Endothelial cell of umbilical vein (primary cell): ENCODE measurements at regions not wholly inside any gene's neighbourhood (a gene's known extent, or its start where the extent isn't known, plus 50 kb on each side); places are given as distances from the start of the nearest gene placed in this dataset.

Experiments used
- BruUV-seq: library from RNA; stranded (reverse); fragments of 400-500 nt; replicated peaks from 2 replicates; lab custom pipeline; 2021; lab: Mats Ljungman, UMichigan
- CTCF ChIA-PET: fragments of 300-600, 350-600 bp; sonication (Branson Sonifier 250); formaldehyde crosslinking; loops from one replicate; lab custom pipeline; 2021; ENCODE audit warnings: antibody characterized with exemption, inconsistent platforms; lab: Charles Lee
- POLR2A ChIA-PET: fragments of 300-600, 350-600 bp; sonication (Branson Sonifier 250); formaldehyde crosslinking; loops from one replicate; lab custom pipeline; 2021; ENCODE audit warnings: antibody characterized with exemption, inconsistent platforms; lab: Charles Lee
- DNase-seq: peaks from one replicate; pipeline ENCODE4 v3.0.0-alpha.2; 2011; ENCODE audit warnings: low read depth, low spot score
- FAIRE-seq: peaks from 2 replicates; lab custom pipeline; 2011; peaks lifted over from hg19 to GRCh38; lab: Jason Lieb, UNC
- H2AFZ ChIP-seq: 2 replicates; pipeline ENCODE4 v1.6.0; 2012; ENCODE audit warnings: low read depth, low read length, control low read depth, inconsistent platforms
- H3K27ac ChIP-seq: 2 replicates; pipeline ENCODE4 v1.5.1; 2011; ENCODE audit warnings: low read depth, mild to moderate bottlenecking, control low read depth, low read length, moderate library complexity; ENCODE audit not compliant: insufficient read depth
- H3K27me3 ChIP-seq, 2 experiments: 2 replicates each; pipeline versions ENCODE4 v1.6.0 to v1.6.1; 2011; ENCODE audit warnings: low read length in 2 of 2, mixed read lengths in 1 of 2; ENCODE audit not compliant: control insufficient read depth in 2 of 2, insufficient read depth in 2 of 2
- H3K36me3 ChIP-seq, 2 experiments: 2 replicates in 1 of 2; 3 replicates in 1 of 2; pipeline ENCODE4 v1.5.1; 2011; ENCODE audit warnings: low read length in 2 of 2, mild to moderate bottlenecking in 1 of 2, moderate library complexity in 1 of 2; ENCODE audit not compliant: control insufficient read depth in 2 of 2, insufficient read depth in 2 of 2; ENCODE audit errors: extremely low read depth in 1 of 2
- H3K4me1 ChIP-seq: 3 replicates; pipeline ENCODE4 v1.5.1; 2011; ENCODE audit warnings: mild to moderate bottlenecking, low read length; ENCODE audit not compliant: control insufficient read depth, insufficient read depth; ENCODE audit errors: extremely low read depth
- H3K4me2 ChIP-seq: 2 replicates; pipeline ENCODE4 v1.6.1; 2011; ENCODE audit warnings: low read length, control low read depth, mixed read lengths; ENCODE audit not compliant: insufficient read depth
- H3K4me3 ChIP-seq, 3 experiments: fragments of 200-600 bp in 1 of 3; sonication (generic), shearing (Covaris generic) in 1 of 3; replicated peaks in 1 of 3; 2 replicates each; pipeline ENCODE4 v1.5.1; 2011 to 2016; ENCODE audit warnings: control low read depth in 3 of 3, low read length in 3 of 3, mild to moderate bottlenecking in 2 of 3, inconsistent platforms in 1 of 3, low read depth in 1 of 3, moderate library complexity in 1 of 3; ENCODE audit not compliant: insufficient read depth in 1 of 3
- H3K79me2 ChIP-seq: 2 replicates; pipeline ENCODE4 v1.6.0; 2012; ENCODE audit warnings: low read length, inconsistent platforms; ENCODE audit not compliant: control insufficient read depth, insufficient read depth
- H3K9ac ChIP-seq: replicated peaks from 2 replicates; pipeline ENCODE3; 2011; ENCODE audit warnings: low read length, control low read depth; ENCODE audit not compliant: insufficient read depth; ENCODE audit errors: extremely low read depth
- H3K9me1 ChIP-seq: replicated peaks from 3 replicates; pipeline ENCODE4 v1.6.0; 2011; ENCODE audit warnings: mild to moderate bottlenecking, low read length; ENCODE audit not compliant: control insufficient read depth, insufficient read depth; ENCODE audit errors: extremely low read depth
- H3K9me3 ChIP-seq: replicated peaks from 2 replicates; pipeline ENCODE4 v1.5.1; 2012; ENCODE audit warnings: low read length, inconsistent platforms; ENCODE audit not compliant: control insufficient read depth, insufficient read depth
- H4K20me1 ChIP-seq: replicated peaks from 2 replicates; pipeline ENCODE3; 2011; ENCODE audit warnings: mild to moderate bottlenecking, low read length; ENCODE audit not compliant: control insufficient read depth, insufficient read depth; ENCODE audit errors: extremely low read depth
- EZH2 ChIP-seq: IDR thresholded peaks from 2 replicates; pipeline ENCODE4 v1.6.1; 2012; ENCODE audit warnings: borderline replicate concordance, low read depth, mild to moderate bottlenecking, moderate library complexity, low read length, inconsistent platforms; ENCODE audit not compliant: severe bottlenecking
- FOS ChIP-seq: IDR thresholded peaks from 2 replicates; pipeline ENCODE4 v1.6.1; 2011; ENCODE audit warnings: mild to moderate bottlenecking, low read length, moderate library complexity, borderline replicate concordance; ENCODE audit not compliant: insufficient read depth
- GATA2 ChIP-seq: IDR thresholded peaks from 2 replicates; pipeline ENCODE4 v1.7.0; 2011; ENCODE audit warnings: low read depth, mild to moderate bottlenecking, moderate library complexity, mixed read lengths, low read length; ENCODE audit not compliant: insufficient read length, insufficient read depth
- JUN ChIP-seq: IDR thresholded peaks from 2 replicates; pipeline ENCODE4 v1.6.1; 2011; ENCODE audit warnings: borderline replicate concordance, low read depth; ENCODE audit not compliant: insufficient read length, insufficient read depth
- POLR2AphosphoS5 ChIP-seq: IDR thresholded peaks from 2 replicates; pipeline ENCODE4 v1.6.1; 2012; ENCODE audit warnings: low read depth, mild to moderate bottlenecking, control low read depth, low read length, moderate library complexity; ENCODE audit not compliant: insufficient read depth
- dilution Hi-C: fragments of 300-500 bp; cut with MboI; formaldehyde crosslinking; loops from one replicate; pipeline ENCODE4 v1.15.0; 2019; ENCODE audit warnings: low sequenced_read_pairs; ENCODE audit not compliant: extremely low pct_ligation_motif_present
- intact Hi-C: fragments of 100-400 bp; cut with micrococcal nuclease; formaldehyde crosslinking; loops from one replicate; pipeline ENCODE4 v1.10.0; 2022
- TF ChIP-seq, protein P1 (sequence below), 2 donors: IDR thresholded peaks; 1 replicate in 1 of 2; 2 replicates in 1 of 2; pipeline ENCODE4 v1.5.1; 2011; ENCODE audit warnings: low read length in 2 of 2, mild to moderate bottlenecking in 2 of 2, moderate library complexity in 2 of 2, control low read depth in 1 of 2, inconsistent platforms in 1 of 2, low read depth in 1 of 2; ENCODE audit not compliant: insufficient read depth in 1 of 2; ENCODE audit errors: extremely low read depth in 1 of 2
- TF ChIP-seq, protein P2 (sequence below): IDR thresholded peaks from 2 replicates; pipeline ENCODE4 v1.6.1; 2011; ENCODE audit not compliant: insufficient read depth, insufficient read length

DNA sequence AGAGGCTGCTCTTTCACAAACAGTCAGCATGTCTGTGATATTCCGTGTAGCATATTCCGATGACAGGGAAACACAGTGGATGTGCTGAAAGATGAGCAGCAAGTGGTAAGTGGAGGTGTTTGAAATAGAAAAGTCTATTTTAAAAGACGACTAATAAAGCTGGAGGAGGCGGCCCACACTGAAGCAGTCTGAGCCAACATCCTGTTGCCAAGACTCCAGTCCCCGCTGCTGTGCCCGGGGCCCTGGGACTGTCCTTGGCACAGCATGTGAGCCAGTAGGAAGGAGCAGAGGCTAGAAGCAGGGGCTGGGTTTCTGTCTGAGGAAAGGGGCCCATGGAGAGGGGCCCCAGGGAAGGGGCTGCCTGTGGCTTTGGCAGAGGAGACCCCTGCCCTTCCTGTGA, 351.5 kb upstream of the CHD6 start:
- H2AFZ ChIP-seq, result no peak overlapping the region
- ChIA-PET CTCF (interaction anchor here (1.2 kb wide), 1 partner anchor 13 kb away, joined by 5 read pairs; no protein-coding TSS in a partner anchor), POLR2A (no interaction called here)
- H3K36me3 ChIP-seq, result no peaks in the 10 kb centered on the region
- FAIRE-seq (no peak), DNase-seq (no peak)
- TF ChIP-seq, protein P1, sequence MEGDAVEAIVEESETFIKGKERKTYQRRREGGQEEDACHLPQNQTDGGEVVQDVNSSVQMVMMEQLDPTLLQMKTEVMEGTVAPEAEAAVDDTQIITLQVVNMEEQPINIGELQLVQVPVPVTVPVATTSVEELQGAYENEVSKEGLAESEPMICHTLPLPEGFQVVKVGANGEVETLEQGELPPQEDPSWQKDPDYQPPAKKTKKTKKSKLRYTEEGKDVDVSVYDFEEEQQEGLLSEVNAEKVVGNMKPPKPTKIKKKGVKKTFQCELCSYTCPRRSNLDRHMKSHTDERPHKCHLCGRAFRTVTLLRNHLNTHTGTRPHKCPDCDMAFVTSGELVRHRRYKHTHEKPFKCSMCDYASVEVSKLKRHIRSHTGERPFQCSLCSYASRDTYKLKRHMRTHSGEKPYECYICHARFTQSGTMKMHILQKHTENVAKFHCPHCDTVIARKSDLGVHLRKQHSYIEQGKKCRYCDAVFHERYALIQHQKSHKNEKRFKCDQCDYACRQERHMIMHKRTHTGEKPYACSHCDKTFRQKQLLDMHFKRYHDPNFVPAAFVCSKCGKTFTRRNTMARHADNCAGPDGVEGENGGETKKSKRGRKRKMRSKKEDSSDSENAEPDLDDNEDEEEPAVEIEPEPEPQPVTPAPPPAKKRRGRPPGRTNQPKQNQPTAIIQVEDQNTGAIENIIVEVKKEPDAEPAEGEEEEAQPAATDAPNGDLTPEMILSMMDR (IDR thresholded peaks at IDR 0.05; ENCODE audit: extremely low read depth in 1 of 2, insufficient read depth in 1 of 2, low read depth in 1 of 2, low read length in 2 of 2), result no peak
- TF ChIP-seq EZH2 (no peak), JUN (no peak), FOS (no peak), POLR2AphosphoS5 (no peak), GATA2 (no peak)
- TF ChIP-seq, protein P2, sequence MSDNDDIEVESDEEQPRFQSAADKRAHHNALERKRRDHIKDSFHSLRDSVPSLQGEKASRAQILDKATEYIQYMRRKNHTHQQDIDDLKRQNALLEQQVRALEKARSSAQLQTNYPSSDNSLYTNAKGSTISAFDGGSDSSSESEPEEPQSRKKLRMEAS, result no peak
- no peak overlapping the region for H3K4me3 ChIP-seq
- H4K20me1 ChIP-seq, result no peaks in the 10 kb centered on the region
- H3K27me3 ChIP-seq, result no peaks in the 10 kb centered on the region
- dilution Hi-C loops (no loop called here), intact Hi-C loops (no loop called here)
- no peak overlapping the region for H3K9ac ChIP-seq
- H3K4me1 ChIP-seq, result no peaks in the 10 kb centered on the region
- no peaks in the 10 kb centered on the region for H3K9me1 ChIP-seq
- BruUV-seq, result no TSS peak
- no peaks in the 10 kb centered on the region for H3K79me2 ChIP-seq
- no peak overlapping the region for H3K4me2 ChIP-seq
- no peaks in the 10 kb centered on the region for H3K9me3 ChIP-seq
- no peak overlapping the region for H3K27ac ChIP-seq
